Stimulated activated effector memory CD8-positive, alpha-beta T cell treated with anti-CD3 and anti-CD28 coated beads, Interleukin-12 subunit alpha, Interleukin-12 subunit beta, amount 100 ng/mL, for 72 hours (primary cell): ENCODE measurements at regions not wholly inside any gene's neighbourhood (a gene's known extent, or its start where the extent isn't known, plus 50 kb on each side); places are given as distances from the start of the nearest gene placed in this dataset.
"Not testable (repeated sequence)": the region's sequence is repeated elsewhere in the genome, so short reads cannot be mapped to it uniquely, and the experiment has no call there.

Source experiments
- ATAC-seq: fragments of 150-1000 bp; cut with Tn5 transposase; 2 replicates; pipeline ENCODE4 v1.10.0; 2021
- DNase-seq, 2 donors: peaks; one replicate each; pipeline ENCODE4 v3.0.0; 2021 to 2022; ENCODE audit warnings: low spot score in 2 of 2
- H3K27ac Mint-ChIP-seq: one replicate; pipeline ENCODE4 v1.8.0; 2022; ENCODE audit warnings: mild to moderate bottlenecking, mixed read lengths
- H3K36me3 Mint-ChIP-seq: one replicate; pipeline ENCODE4 v1.8.0; 2022; ENCODE audit warnings: mild to moderate bottlenecking, mixed read lengths
- H3K4me1 Mint-ChIP-seq: one replicate; pipeline ENCODE4 v1.8.0; 2022; ENCODE audit warnings: mixed read lengths
- H3K4me3 Mint-ChIP-seq: one replicate; pipeline ENCODE4 v1.8.0; 2022; ENCODE audit warnings: mild to moderate bottlenecking, mixed read lengths
- H3K9me3 Mint-ChIP-seq: one replicate; pipeline ENCODE4 v1.8.0; 2022; ENCODE audit warnings: mixed read lengths

DNA sequence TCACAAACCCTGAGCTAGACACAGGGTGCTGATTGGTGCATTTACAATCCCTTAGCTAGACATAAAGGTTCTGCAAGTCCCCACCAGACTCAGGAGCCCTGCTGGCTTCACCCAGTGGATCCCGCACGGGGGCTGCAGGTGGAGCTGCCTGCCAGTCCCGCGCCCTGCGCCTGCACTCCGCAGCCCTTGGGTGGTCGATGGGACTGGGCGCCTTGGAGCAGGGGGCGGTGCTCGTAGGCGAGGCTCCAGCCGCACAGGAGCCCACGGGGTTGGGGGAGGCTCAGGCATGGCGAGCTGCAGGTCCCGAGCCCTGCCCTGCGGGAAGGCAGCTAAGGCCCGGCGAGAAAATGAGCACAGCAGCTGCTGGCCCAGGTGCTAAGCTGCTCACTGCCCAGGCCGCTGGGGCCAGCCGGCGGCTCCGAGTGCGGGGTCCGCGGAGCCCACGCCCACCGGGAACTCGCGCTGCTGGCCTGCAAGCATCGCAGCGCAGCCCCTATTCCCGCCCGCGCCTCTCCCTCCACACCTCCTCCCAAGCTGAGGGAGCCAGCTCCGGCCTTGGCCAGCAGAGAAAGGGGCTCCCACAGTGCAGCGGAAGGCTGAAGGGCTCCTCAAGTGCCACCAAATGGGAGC lies 155.2 kb downstream of the SLC25A46 start:
- H3K27ac Mint-ChIP-seq, H3K4me1 Mint-ChIP-seq, DNase-seq, H3K4me3 Mint-ChIP-seq, H3K9me3 Mint-ChIP-seq, H3K36me3 Mint-ChIP-seq, ATAC-seq: not testable (repeated sequence)

DNA sequence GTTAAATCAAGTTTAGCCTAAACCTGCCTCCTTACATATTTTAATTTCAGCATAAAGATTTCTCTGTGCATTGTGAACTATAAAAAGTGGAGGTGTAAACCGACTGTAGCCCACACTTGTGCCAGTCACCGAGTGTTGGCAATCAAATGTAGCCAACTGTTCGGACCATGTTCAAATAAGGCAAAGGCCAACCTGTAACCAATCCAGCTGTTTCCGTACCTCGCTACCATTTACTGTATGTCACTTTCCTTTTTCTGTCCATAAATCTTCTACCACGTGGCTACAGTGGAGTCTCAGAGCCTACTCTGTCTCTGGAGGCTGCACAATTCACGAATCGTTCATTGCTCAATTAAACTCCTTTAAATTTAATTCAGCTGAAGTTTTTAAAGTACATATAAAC lies 156.0 kb downstream of the SLC25A46 start:
- Mint-ChIP-seq H3K4me3 (no peak overlapping the region), H3K27ac (no peak overlapping the region), H3K36me3 (no peaks in the 10 kb centered on the region), H3K4me1 (no peaks in the 10 kb centered on the region), H3K9me3 (peaks cover 9% of the 10 kb centered on the region)
- ATAC-seq (no peak), DNase-seq (no peak)

DNA sequence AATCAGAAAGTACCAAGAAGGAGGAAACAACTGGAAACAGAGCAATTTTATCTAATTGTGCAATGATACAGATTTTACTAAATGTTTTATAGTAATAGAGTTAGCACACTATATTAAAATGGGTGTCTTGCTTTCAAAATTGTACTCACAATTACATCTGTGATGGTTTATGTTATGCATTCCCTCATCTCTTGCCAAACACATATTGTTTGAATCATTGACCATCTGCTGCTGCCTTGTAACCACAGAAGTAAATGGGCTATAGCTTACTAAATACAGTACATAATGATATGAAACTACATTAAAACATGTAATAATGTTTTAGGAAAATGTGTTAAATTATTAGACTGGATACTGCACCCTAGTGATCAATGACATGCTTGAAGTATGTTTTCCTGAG lies 158.1 kb downstream of the SLC25A46 start:
- H3K27ac Mint-ChIP-seq: no peak overlapping the region
- H3K36me3 Mint-ChIP-seq: no peaks in the 10 kb centered on the region
- ATAC-seq (no peak), DNase-seq (no peak)
- no peak overlapping the region for H3K4me3 Mint-ChIP-seq
- H3K4me1 Mint-ChIP-seq: no peaks in the 10 kb centered on the region
- H3K9me3 Mint-ChIP-seq: no peaks in the 10 kb centered on the region

DNA sequence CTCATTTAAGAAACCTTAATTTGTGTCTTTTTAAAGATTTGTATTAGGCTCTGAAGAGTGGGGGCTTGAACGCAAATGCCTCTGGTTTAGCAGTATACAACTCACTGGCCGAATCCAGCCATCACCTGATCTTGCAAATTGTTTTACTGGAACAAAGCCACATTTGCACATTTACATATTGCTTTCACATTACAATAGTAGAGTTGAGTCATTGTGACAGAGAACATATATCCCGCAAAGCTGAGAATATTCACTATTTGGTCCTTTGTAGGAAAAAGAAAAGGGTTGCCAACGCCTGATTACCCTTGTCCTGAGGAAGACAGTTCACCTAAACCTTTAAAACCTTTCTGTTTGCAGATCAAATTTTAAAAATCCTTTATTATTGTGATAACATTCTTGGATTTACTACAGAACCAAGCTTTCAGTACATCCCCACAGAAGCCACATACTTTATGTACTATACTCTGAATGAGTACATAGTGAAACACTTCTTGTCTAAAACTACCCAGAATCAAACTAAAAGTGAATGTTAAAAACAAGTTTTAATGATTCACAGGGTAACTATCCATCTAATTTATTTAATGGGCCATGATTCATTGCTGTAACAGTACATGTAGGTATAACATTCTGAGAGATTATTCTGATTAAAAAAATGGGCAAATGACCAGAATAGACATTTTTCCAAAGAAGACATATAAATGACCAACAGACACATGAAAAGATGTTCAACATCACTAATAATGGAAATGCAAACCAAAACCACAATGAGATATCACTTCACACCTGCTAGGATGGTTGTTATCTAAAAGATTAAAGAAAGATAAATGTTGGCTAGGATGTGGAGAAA lies 161.0 kb downstream of the SLC25A46 start:
- H3K4me1 Mint-ChIP-seq: no peaks in the 10 kb centered on the region
- ATAC-seq (peak; percentile 61), DNase-seq (no peak)
- no peaks in the 10 kb centered on the region for H3K9me3 Mint-ChIP-seq
- H3K27ac Mint-ChIP-seq: no peak overlapping the region
- H3K36me3 Mint-ChIP-seq: no peaks in the 10 kb centered on the region
- H3K4me3 Mint-ChIP-seq: no peak overlapping the region

DNA sequence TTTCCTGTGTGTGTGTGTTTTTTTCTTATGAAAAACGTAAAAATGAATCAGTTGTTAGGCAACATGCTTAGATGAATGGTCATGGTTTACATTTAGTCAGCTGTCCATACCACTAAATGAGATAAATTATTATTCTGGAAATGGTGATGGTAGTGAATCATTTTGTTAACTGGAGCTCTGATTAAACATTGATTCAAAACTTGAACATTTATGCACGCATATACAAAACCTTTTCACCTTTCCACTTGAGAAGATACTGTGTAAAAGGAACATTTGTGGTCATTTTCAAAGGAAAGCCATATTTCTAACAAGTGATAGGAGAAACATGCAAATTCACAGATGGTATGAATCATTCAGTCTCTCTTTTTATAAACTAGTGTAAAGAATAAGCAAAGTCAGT lies 162.0 kb downstream of the SLC25A46 start:
- Mint-ChIP-seq H3K9me3 (no peaks in the 10 kb centered on the region), H3K4me1 (no peaks in the 10 kb centered on the region), H3K36me3 (no peaks in the 10 kb centered on the region), H3K27ac (no peak overlapping the region), H3K4me3 (no peak overlapping the region)
- no peak for DNase-seq
- ATAC-seq: peak; percentile 24

DNA sequence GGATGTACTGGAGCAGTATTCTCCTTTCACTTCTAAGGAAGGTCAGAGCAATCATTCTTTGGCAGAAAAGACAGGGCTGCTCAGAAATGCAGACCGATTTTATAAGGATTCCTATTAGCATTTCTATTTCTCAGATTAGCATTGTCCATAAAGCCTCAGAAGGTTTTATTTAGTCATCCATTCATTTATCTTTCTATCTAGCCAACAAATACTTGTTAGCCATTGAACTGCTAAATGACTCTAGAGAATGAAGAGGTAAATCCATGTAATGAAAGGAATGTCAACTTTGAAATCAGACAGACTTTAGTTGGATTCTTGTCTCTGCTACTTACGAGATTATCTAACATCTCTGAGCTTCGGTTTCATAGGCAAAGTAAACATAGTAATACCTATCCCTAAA lies 165.2 kb downstream of the SLC25A46 start:
- DNase-seq: no peak
- ATAC-seq: no peak
- H3K9me3 Mint-ChIP-seq: no peaks in the 10 kb centered on the region
- H3K27ac Mint-ChIP-seq: no peak overlapping the region
- H3K4me3 Mint-ChIP-seq: no peak overlapping the region
- H3K4me1 Mint-ChIP-seq: no peaks in the 10 kb centered on the region
- no peaks in the 10 kb centered on the region for H3K36me3 Mint-ChIP-seq

DNA sequence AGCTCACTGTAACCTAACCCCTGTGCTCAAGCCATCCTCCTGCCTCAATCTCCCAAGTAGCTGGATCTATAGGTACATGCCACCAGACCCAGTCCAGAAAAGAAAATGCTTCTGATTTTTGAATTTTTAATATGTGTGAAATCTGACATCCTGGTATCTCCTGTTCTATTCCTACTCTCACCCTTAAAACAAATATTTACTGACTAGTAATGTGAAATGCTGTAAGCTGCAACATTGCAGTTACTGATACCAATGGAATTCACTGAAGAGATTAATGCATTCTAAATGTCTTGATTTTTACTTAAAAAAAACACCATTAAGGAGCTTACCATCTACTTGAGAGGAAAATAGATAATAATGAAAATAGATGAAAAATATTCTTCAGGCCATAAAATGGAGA lies 162.7 kb upstream of the TSLP start:
- Mint-ChIP-seq H3K9me3 (no peaks in the 10 kb centered on the region), H3K36me3 (no peaks in the 10 kb centered on the region), H3K27ac (no peak overlapping the region), H3K4me3 (no peak overlapping the region), H3K4me1 (no peaks in the 10 kb centered on the region)
- ATAC-seq (no peak), DNase-seq (no peak)

DNA sequence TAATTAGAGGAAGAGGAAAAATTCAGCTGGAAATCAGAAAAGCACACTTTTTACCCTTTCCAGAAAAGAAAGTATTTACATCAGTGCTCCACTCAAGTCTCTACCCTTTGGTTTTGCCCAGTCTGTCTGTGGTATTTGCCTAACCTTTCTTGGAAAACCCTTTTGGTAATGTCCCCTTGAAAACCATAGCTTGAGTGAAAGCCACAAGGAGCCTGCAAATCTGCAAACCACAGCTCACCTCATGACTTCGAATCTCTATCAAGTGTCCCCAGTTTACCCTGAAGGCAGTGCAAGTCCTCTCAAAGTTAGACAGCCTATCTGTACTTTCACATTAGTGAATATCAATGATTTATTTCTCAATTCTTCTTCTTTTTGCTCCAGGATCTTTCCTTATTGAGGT lies 162.1 kb upstream of the TSLP start:
- ATAC-seq (no peak), DNase-seq (no peak)
- no peaks in the 10 kb centered on the region for H3K4me1 Mint-ChIP-seq
- no peaks in the 10 kb centered on the region for H3K9me3 Mint-ChIP-seq
- no peak overlapping the region for H3K4me3 Mint-ChIP-seq
- H3K27ac Mint-ChIP-seq: no peak overlapping the region
- no peaks in the 10 kb centered on the region for H3K36me3 Mint-ChIP-seq

DNA sequence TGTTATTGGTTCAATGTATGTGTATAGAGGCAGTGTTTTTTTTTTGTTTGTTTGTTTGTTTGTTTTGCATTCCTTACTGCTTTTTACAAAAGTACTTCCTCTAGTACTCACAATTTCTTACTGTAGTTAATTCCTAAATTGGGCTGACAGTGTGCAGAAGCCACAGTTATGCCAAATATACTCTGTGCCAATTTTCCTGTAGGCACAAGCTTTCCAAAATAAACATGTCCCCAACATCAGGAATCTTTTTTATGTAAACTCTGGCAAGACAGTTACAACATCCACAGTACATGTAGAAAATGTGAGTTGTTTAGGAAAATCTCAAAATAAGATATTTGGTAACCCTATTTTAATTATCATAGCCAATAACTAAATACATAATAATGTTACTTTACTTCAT lies 161.6 kb upstream of the TSLP start:
- Mint-ChIP-seq H3K36me3 (no peaks in the 10 kb centered on the region), H3K4me3 (no peak overlapping the region), H3K27ac (no peak overlapping the region), H3K4me1 (no peaks in the 10 kb centered on the region), H3K9me3 (no peaks in the 10 kb centered on the region)
- DNase-seq: no peak
- no peak for ATAC-seq

DNA sequence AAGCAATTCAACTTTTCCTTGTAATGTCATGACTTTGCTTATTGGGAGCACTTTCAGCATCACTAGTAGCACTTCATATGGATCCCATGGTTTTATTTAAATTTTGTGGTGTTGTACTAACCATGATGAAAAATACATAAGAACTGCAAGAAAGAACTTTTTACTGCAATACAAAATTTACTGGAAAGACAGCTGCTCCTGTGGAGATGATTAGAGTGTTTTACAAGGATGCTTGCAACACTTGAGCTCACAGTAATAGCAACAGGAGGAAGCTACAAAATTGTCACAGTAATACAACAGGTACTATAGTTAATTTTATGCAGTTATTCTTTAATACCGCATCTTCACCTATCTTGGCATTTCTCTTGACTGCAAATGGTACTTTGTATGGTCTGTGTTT lies 158.3 kb upstream of the TSLP start:
- DNase-seq (no peak), ATAC-seq (no peak)
- Mint-ChIP-seq H3K36me3 (no peaks in the 10 kb centered on the region), H3K27ac (no peak overlapping the region), H3K9me3 (no peaks in the 10 kb centered on the region), H3K4me3 (no peak overlapping the region), H3K4me1 (no peaks in the 10 kb centered on the region)

DNA sequence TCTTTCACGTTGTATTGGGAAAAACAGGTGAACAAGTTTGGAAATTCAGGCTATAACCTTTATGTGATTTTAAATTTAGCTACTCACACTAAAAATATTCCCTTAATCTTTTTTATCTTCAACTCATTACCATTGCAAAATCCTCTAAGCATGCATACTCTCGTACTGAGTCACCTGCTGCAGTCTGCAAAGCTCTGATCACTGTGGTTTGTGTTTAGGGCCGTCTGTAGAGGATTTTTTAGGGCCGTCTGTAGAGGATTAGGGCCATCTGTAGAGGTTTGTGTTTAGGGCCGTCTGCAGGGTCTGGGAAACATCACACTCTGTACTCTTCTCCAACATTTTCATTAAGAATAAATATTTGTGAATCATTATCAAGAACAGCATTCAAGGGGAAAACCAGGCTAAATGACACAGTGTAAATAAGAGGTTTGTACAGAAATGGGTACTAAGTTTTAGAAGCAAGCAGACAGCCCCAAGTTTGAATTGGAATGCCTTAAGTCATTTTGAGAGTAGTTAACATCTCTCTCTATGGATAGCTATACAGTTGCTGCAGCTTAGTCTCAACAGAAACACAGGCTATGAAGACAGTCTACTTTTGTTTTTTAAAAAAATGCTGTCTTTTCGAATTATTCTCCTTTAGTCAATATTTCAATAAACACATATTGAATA lies 155.0 kb upstream of the TSLP start:
- no peak overlapping the region for H3K4me3 Mint-ChIP-seq
- H3K27ac Mint-ChIP-seq: no peak overlapping the region
- no peaks in the 10 kb centered on the region for H3K36me3 Mint-ChIP-seq
- H3K9me3 Mint-ChIP-seq: no peaks in the 10 kb centered on the region
- DNase-seq (no peak), ATAC-seq (no peak)
- no peaks in the 10 kb centered on the region for H3K4me1 Mint-ChIP-seq

DNA sequence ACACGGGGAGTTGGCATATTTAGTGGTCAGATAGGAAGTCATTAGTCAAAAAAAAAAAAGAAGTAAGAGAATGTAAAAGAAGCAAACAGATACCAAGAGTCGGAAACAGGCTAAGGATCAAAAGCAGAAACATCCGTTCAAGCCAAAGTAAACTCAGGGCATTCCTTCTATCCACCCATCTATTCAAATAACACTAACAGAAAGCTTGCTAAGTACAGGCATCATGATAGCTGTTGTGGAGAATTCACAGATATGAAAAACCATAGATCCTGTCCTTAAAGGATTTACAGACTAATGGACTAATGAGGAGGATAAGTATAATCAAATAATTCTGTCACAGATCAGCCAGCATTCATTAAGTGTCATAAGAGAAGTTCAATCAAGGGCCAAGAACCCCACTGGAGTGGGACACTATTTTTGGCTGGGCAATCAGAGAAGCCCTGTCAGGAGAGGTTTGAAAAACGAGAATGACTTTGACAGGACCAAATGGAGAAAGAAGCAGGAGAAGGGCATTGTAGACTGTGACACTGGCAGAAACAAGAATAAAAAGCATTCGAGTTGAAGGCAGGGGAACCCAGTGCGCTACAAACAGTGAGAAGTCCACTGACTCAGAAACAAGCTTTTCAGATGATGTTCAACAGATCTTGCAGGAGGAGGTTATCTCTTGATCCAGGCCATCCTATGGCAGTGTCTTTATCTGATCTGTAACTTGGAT lies 154.2 kb upstream of the TSLP start:
- no peaks in the 10 kb centered on the region for H3K4me1 Mint-ChIP-seq
- H3K4me3 Mint-ChIP-seq: no peak overlapping the region
- no peaks in the 10 kb centered on the region for H3K9me3 Mint-ChIP-seq
- H3K27ac Mint-ChIP-seq: no peak overlapping the region
- DNase-seq (no peak), ATAC-seq (no peak)
- H3K36me3 Mint-ChIP-seq: no peaks in the 10 kb centered on the region

DNA sequence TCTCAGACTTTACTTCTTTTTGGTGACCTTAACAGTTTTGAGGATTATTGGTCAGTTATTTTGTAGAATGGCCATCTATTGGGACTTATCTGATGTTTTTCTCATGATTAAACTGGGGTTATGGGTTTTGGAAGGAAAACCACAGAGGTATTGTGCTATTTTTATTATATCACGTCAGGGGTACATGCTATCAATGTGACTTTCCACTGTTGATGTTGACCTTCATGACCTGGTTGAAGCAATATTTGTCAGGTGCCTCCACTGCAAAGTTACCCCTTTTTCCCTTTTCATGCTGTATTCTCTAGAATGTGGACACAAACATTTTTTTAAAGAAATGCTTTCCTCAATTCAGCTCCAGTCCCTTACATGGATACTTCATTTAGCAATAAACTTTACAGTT lies 152.8 kb upstream of the TSLP start:
- no peak overlapping the region for H3K4me3 Mint-ChIP-seq
- H3K4me1 Mint-ChIP-seq: no peaks in the 10 kb centered on the region
- no peak overlapping the region for H3K27ac Mint-ChIP-seq
- H3K9me3 Mint-ChIP-seq: no peaks in the 10 kb centered on the region
- H3K36me3 Mint-ChIP-seq: no peaks in the 10 kb centered on the region
- DNase-seq: no peak
- no peak for ATAC-seq

DNA sequence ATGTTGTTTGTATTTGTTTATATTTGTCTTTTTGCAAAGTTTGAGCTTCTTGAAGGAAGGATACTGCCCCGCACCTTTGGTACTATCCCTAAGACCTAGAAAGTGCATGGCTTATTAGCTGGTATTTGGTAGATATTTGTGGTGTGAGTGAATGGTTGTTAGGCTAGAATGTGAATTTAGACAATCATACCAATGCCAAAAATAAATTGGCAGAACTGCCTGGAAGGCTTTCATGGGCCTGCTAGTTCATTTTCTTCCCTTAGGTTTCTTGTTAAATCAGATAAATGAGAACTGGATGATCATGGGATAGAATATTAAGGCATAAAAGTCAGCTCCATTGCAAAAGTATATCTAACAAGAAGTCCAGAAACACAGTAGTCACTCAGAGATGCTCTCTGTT lies 147.5 kb upstream of the TSLP start:
- no peak overlapping the region for H3K4me3 Mint-ChIP-seq
- H3K27ac Mint-ChIP-seq: no peak overlapping the region
- ATAC-seq (no peak), DNase-seq (no peak)
- no peaks in the 10 kb centered on the region for H3K36me3 Mint-ChIP-seq
- no peaks in the 10 kb centered on the region for H3K4me1 Mint-ChIP-seq
- H3K9me3 Mint-ChIP-seq: no peaks in the 10 kb centered on the region

DNA sequence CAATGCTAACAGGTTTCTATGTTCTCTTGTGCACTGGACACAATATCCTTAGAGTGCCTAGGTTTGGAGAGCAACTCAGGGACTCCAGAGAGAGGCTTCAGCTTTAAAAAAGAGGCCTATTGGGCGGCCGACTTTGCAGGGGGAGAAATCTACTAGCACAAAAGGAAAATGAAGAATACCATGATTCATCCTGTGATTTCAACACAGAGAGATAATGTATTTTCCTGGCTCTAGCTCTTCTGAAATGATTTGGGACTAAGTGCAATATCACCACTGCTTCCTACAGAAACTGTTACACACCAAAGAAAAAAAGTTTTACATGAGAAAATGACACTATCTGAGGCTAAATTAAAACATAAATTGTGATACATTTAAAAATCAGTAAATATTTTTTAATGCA lies 146.1 kb upstream of the TSLP start:
- Mint-ChIP-seq H3K36me3 (no peaks in the 10 kb centered on the region), H3K4me1 (no peaks in the 10 kb centered on the region), H3K27ac (no peak overlapping the region), H3K9me3 (no peaks in the 10 kb centered on the region), H3K4me3 (no peak overlapping the region)
- DNase-seq (no peak), ATAC-seq (no peak)
